ENCODE measurements at regions not wholly inside any gene's neighbourhood (a gene's known extent, or its start where the extent isn't known, plus 50 kb on each side); places are given as distances from the start of the nearest gene placed in this dataset.

DNA sequence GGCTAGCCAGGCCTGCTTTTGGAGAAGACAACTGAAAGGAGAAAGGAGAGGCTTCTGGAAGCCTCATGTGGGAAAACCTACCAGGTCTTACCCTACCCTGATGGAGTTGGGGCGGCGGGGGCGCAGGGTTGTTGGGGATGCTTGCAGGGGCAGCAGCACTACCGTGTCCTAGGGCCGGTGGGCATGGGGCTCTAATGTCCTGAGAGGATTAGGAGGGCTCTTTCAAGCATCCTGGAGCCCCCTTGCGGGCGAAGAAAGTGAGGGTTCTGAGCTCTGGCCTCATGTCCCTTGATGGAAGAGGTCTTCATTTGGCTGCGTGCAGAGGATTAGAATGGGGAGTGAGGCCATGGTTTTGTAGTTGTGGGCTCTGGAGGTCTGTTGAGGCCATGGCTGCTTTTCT, 86.9 kb upstream of the PITX1 start:
- Histone ChIP-seq H3K27me3 (replicated peaks) (no peaks in the 10 kb centered on the region), H3K36me3 (replicated peaks) (no peaks in the 10 kb centered on the region), H3K27ac (no peak overlapping the region), H3K4me3 (ENCODE audit: low read depth, low read length) (no peak overlapping the region)
- TF ChIP-seq, protein P1, sequence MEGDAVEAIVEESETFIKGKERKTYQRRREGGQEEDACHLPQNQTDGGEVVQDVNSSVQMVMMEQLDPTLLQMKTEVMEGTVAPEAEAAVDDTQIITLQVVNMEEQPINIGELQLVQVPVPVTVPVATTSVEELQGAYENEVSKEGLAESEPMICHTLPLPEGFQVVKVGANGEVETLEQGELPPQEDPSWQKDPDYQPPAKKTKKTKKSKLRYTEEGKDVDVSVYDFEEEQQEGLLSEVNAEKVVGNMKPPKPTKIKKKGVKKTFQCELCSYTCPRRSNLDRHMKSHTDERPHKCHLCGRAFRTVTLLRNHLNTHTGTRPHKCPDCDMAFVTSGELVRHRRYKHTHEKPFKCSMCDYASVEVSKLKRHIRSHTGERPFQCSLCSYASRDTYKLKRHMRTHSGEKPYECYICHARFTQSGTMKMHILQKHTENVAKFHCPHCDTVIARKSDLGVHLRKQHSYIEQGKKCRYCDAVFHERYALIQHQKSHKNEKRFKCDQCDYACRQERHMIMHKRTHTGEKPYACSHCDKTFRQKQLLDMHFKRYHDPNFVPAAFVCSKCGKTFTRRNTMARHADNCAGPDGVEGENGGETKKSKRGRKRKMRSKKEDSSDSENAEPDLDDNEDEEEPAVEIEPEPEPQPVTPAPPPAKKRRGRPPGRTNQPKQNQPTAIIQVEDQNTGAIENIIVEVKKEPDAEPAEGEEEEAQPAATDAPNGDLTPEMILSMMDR (IDR thresholded peaks at IDR 0.05; ENCODE audit: low read depth, low read length, missing control alignments), result no peak
- in situ Hi-C loops (cut with HindIII; ENCODE audit: low pct_ligation_motif_present, low sequenced_read_pairs), result no loop called here
- no peak for DNase-seq

DNA sequence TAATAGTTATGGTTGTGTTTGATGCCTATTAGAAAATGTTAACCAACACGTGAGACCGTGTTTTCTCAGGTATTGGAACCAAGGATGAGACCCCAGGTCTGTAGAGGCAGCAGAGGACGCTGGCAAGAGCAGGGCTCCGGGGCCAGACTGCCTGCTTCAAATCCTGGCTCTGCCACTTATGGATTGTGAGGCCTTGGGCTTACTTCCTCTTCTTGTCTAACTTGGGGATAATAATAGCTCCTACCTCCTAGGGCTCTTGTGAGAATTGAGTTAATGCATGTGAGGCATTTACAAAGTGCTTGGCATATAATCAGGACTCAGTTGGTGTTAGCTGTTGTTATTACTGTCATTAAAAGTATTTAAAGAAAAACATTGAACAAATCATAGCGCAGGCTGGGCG, 85.5 kb upstream of the PITX1 start:
- no peak for DNase-seq
- no peak overlapping the region for H3K4me3 ChIP-seq (ENCODE audit: low read depth, low read length)
- TF ChIP-seq, protein P1 (IDR thresholded peaks at IDR 0.05; ENCODE audit: low read depth, low read length, missing control alignments), result no peak
- no peaks in the 10 kb centered on the region for H3K36me3 ChIP-seq (replicated peaks)
- H3K27me3 ChIP-seq (replicated peaks), result no peaks in the 10 kb centered on the region
- no peak overlapping the region for H3K27ac ChIP-seq
- in situ Hi-C loops (cut with HindIII; ENCODE audit: low pct_ligation_motif_present, low sequenced_read_pairs), result no loop called here

- Histone ChIP-seq H3K36me3 (replicated peaks) (no peaks in the 10 kb centered on the region), H3K27me3 (replicated peaks) (no peaks in the 10 kb centered on the region), H3K4me3 (ENCODE audit: low read depth, low read length) (no peak overlapping the region), H3K27ac (no peak overlapping the region)
- in situ Hi-C loops (cut with HindIII; ENCODE audit: low pct_ligation_motif_present, low sequenced_read_pairs), result no loop called here
- DNase-seq, result no peak
- TF ChIP-seq, protein P1 (IDR thresholded peaks at IDR 0.05; ENCODE audit: low read depth, low read length, missing control alignments), result no peak
Measured at GRCh38 chr5:135117590-135117989, 83.6 kb upstream of the PITX1 start.

GRCh38 chr5:135116160-135116561, 82.1 kb upstream of the PITX1 start:
- H3K27me3 ChIP-seq (replicated peaks), result peaks cover 3% of the 10 kb centered on the region
- no peak overlapping the region for H3K27ac ChIP-seq
- TF ChIP-seq, protein P1 (IDR thresholded peaks at IDR 0.05; ENCODE audit: low read depth, low read length, missing control alignments), result no peak
- no peaks in the 10 kb centered on the region for H3K36me3 ChIP-seq (replicated peaks)
- no peak overlapping the region for H3K4me3 ChIP-seq (ENCODE audit: low read depth, low read length)
- DNase-seq, result no peak
- in situ Hi-C loops (cut with HindIII; ENCODE audit: low pct_ligation_motif_present, low sequenced_read_pairs), result no loop called here

GRCh38 chr5:135115591-135115990, 81.6 kb upstream of the PITX1 start:
- in situ Hi-C loops (cut with HindIII; ENCODE audit: low pct_ligation_motif_present, low sequenced_read_pairs), result no loop called here
- no peak overlapping the region for H3K4me3 ChIP-seq (ENCODE audit: low read depth, low read length)
- TF ChIP-seq, protein P1 (IDR thresholded peaks at IDR 0.05; ENCODE audit: low read depth, low read length, missing control alignments), result no peak
- H3K27me3 ChIP-seq (replicated peaks), result peaks cover 3% of the 10 kb centered on the region
- no peaks in the 10 kb centered on the region for H3K36me3 ChIP-seq (replicated peaks)
- no peak overlapping the region for H3K27ac ChIP-seq
- DNase-seq, result no peak

DNA sequence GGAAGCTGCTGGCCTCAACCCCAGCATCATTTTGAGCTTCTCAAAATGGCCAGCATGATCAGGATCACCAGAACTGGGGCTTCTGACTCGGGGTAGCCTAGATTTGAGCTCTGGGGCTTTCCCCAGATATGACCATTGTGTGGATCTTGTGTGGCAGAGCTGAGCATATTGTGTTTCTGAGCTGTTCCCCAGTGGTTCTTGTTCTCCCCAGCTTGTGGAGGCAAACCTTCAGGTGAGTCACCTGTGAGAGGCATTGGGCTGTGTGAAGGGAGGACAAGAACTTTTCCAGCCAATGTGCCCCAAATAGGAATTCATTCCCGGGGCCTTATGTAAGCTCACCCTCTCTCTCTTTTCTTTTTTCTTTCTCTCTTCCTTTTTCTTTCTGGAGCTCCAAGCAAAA, 80.7 kb upstream of the PITX1 start:
- no peak overlapping the region for H3K4me3 ChIP-seq (ENCODE audit: low read depth, low read length)
- H3K36me3 ChIP-seq (replicated peaks), result no peaks in the 10 kb centered on the region
- DNase-seq, result no peak
- no peak overlapping the region for H3K27ac ChIP-seq
- in situ Hi-C loops (cut with HindIII; ENCODE audit: low pct_ligation_motif_present, low sequenced_read_pairs), result no loop called here
- TF ChIP-seq, protein P1 (IDR thresholded peaks at IDR 0.05; ENCODE audit: low read depth, low read length, missing control alignments), result no peak
- peaks cover 3% of the 10 kb centered on the region for H3K27me3 ChIP-seq (replicated peaks)

Measured in brain microvascular endothelial cell (primary cell).